K562 (cell line): ENCODE measurements at regions not wholly inside any gene's neighbourhood (a gene's known extent, or its start where the extent isn't known, plus 50 kb on each side); places are given as distances from the start of the nearest gene placed in this dataset.

Experiments used
- ATAC-seq: fragments of 200-7000 bp; cut with Tn5 transposase; 3 replicates; pipeline ENCODE4 v1.9.1; 2020; ENCODE audit warnings: moderate library complexity
- BruUV-seq: library from RNA; stranded (reverse); fragments of 400-500 nt; replicated peaks from 2 replicates; lab custom pipeline; 2021; lab: Mats Ljungman, UMichigan
- CTCF ChIA-PET: fragments of 300-600 bp; formaldehyde crosslinking; extraction: SDS; loops from one replicate; lab custom pipeline; 2021; ENCODE audit warnings: low intra/inter-chr PET ratio; lab: Yijun Ruan, JAX
- POLR2A ChIA-PET: fragments of 300-600, 350-650 bp; sonication (Branson Sonifier 250); formaldehyde crosslinking; extraction: SDS; loops from one replicate; lab custom pipeline; 2021; ENCODE audit warnings: antibody characterized with exemption, inconsistent platforms; lab: Yijun Ruan, JAX
- DNase-seq, 4 experiments: peaks; one replicate each; pipeline versions ENCODE4 v3.0.0 to v3.0.0-alpha.2; 2011 to 2018; ENCODE audit warnings: low spot score in 3 of 4, mixed read lengths in 3 of 4; ENCODE audit errors: extremely low read depth in 1 of 4
- FAIRE-seq: peaks from 2 replicates; lab custom pipeline; 2011; peaks lifted over from hg19 to GRCh38; lab: Jason Lieb, UNC
- H2AFZ ChIP-seq: 2 replicates; pipeline ENCODE4 v1.6.0; 2011; ENCODE audit warnings: low read depth, low read length, control low read depth, inconsistent platforms
- H3K27ac ChIP-seq: fragments of 200-600 bp; 3 replicates; pipeline ENCODE4 v1.8.0; 2011; ENCODE audit warnings: low read depth, mild to moderate bottlenecking, control low read depth, inconsistent platforms, low read length, moderate library complexity, mixed read lengths; ENCODE audit errors: extremely low read depth
- H3K27me3 ChIP-seq, 2 experiments: fragments of 300-600 bp in 1 of 2; 2 replicates in 1 of 2; 3 replicates in 1 of 2; pipeline versions ENCODE4 v1.6.0 to v1.8.0; 2011; ENCODE audit warnings: inconsistent platforms in 2 of 2, low read length in 2 of 2, mild to moderate bottlenecking in 1 of 2, mixed read lengths in 1 of 2, moderate library complexity in 1 of 2; ENCODE audit not compliant: control insufficient read depth in 2 of 2, insufficient read depth in 2 of 2
- H3K36me3 ChIP-seq: fragments of 300-600 bp; 3 replicates; pipeline ENCODE4 v1.8.0; 2011; ENCODE audit warnings: mild to moderate bottlenecking, low read length, inconsistent platforms; ENCODE audit not compliant: control insufficient read depth, insufficient read depth
- H3K4me1 ChIP-seq, 2 experiments: fragments of 200-600 bp in 1 of 2; replicated peaks in 1 of 2; 2 replicates in 1 of 2; 3 replicates in 1 of 2; pipeline versions ENCODE4 v1.5.1 to v1.8.0; 2011; ENCODE audit warnings: inconsistent platforms in 2 of 2, low read length in 2 of 2, mild to moderate bottlenecking in 1 of 2, mixed read lengths in 1 of 2, moderate library complexity in 1 of 2; ENCODE audit not compliant: control insufficient read depth in 2 of 2, insufficient read depth in 2 of 2
- H3K4me2 ChIP-seq: 2 replicates; pipeline ENCODE4 v1.6.1; 2011; ENCODE audit warnings: low read length, control low read depth, inconsistent platforms, mixed read lengths; ENCODE audit not compliant: insufficient read depth
- H3K4me3 ChIP-seq: fragments of 200-600 bp; sonication (generic), shearing (Covaris generic); 2 replicates; pipeline ENCODE4 v1.5.1; 2016; ENCODE audit warnings: control low read depth, inconsistent platforms
- H3K79me2 ChIP-seq: fragments of 200-600 bp; 3 replicates; pipeline ENCODE4 v1.8.0; 2011; ENCODE audit warnings: low read length, inconsistent platforms; ENCODE audit not compliant: control insufficient read depth, insufficient read depth
- H3K9ac ChIP-seq, 2 experiments: 2 replicates each; pipeline versions ENCODE4 v1.6.0 to v1.6.1; 2011; ENCODE audit warnings: low read depth in 2 of 2, low read length in 2 of 2, control low read depth in 1 of 2, inconsistent platforms in 1 of 2, mild to moderate bottlenecking in 1 of 2, mixed read lengths in 1 of 2; ENCODE audit not compliant: insufficient read depth in 1 of 2
- H3K9me1 ChIP-seq: one replicate; pipeline ENCODE4 v1.6.0; 2011; ENCODE audit warnings: inconsistent platforms, mild to moderate bottlenecking, low read length, moderate library complexity; ENCODE audit not compliant: control insufficient read depth, insufficient read depth
- H3K9me3 ChIP-seq: replicated peaks from 2 replicates; pipeline ENCODE4 v1.5.1; 2011; ENCODE audit warnings: low read depth, low read length, inconsistent platforms; ENCODE audit not compliant: control insufficient read depth, insufficient read depth
- H4K20me1 ChIP-seq: replicated peaks from 2 replicates; pipeline ENCODE4 v1.6.1; 2011; ENCODE audit warnings: low read length, inconsistent platforms, mixed read lengths; ENCODE audit not compliant: control insufficient read depth, insufficient read depth
- BRF2 ChIP-seq: IDR thresholded peaks from 3 replicates; pipeline ENCODE4 v1.6.1; 2011; ENCODE audit warnings: borderline replicate concordance, mild to moderate bottlenecking; ENCODE audit not compliant: insufficient read length, insufficient read depth
- CEBPB ChIP-seq: fragments of 450-650 bp; IDR thresholded peaks from 2 replicates; pipeline ENCODE4 v1.6.1; 2016; ENCODE audit warnings: missing genetic modification characterization, missing compliant biosample characterization
- COPS2 ChIP-seq: fragments of 450-650 bp; conservative IDR thresholded peaks from 2 replicates; pipeline ENCODE4 v1.6.1; 2016; ENCODE audit warnings: mild to moderate bottlenecking, moderate library complexity
- E2F1 ChIP-seq: sonication (generic); formaldehyde crosslinking; IDR thresholded peaks from 2 replicates; pipeline ENCODE4 v1.8.1; 2023; ENCODE audit warnings: mild to moderate bottlenecking, missing genetic modification reagents, moderate library complexity
- EZH2 ChIP-seq: IDR thresholded peaks from 2 replicates; pipeline ENCODE4 v1.6.1; 2012; ENCODE audit warnings: low read depth, mild to moderate bottlenecking, inconsistent platforms, low read length, borderline replicate concordance
- NCOA1 ChIP-seq: fragments of 450-650 bp; IDR thresholded peaks from 2 replicates; pipeline ENCODE4 v1.6.1; 2016; ENCODE audit warnings: low read depth
- POU5F1 ChIP-seq: fragments of 150-350 bp; IDR thresholded peaks from 2 replicates; pipeline ENCODE4 v1.6.1; 2014; ENCODE audit warnings: borderline replicate concordance, low read length, low read depth, mild to moderate bottlenecking; ENCODE audit not compliant: partially characterized antibody
- SLC30A9 ChIP-seq: fragments of 250-450 bp; sonication (Bioruptor Pico); IDR thresholded peaks from 2 replicates; pipeline ENCODE4 v1.8.0; 2022; ENCODE audit warnings: mild to moderate bottlenecking, moderate library complexity
- SPI1 ChIP-seq: IDR thresholded peaks from 2 replicates; pipeline ENCODE4 v1.6.1; 2011; ENCODE audit warnings: low read depth, low read length, control low read depth, borderline replicate concordance
- SREBF2 ChIP-seq: sonication (generic); formaldehyde crosslinking; IDR thresholded peaks from 2 replicates; pipeline ENCODE4 v1.4.0; 2020; ENCODE audit warnings: mild to moderate bottlenecking, missing genetic modification reagents
- ZNF766 ChIP-seq: fragments of 200-800 bp; sonication (Bioruptor generic); conservative IDR thresholded peaks from 2 replicates; pipeline ENCODE4 v1.6.1; 2016; ENCODE audit warnings: missing genetic modification characterization, missing compliant biosample characterization
- whole genome bisulfite sequencing: fragments of 100-300 bp; shearing (Covaris generic); methylation state at CpG from one replicate; pipeline ENCODE4 v1.1.6; 2016; ENCODE audit warnings: low coverage, mixed read lengths; ENCODE audit not compliant: insufficient coverage; ENCODE audit errors: missing lambda C conversion rate; 5-methylcytosine and 5-hydroxymethylcytosine counted together
- in situ Hi-C: fragments of 300-500 bp; cut with MboI; formaldehyde crosslinking; loops from 4 replicates; pipeline ENCODE4 v1.15.0; 2018; ENCODE audit warnings: inconsistent platforms, mixed read lengths
- intact Hi-C: fragments of 100-400 bp; cut with micrococcal nuclease; formaldehyde crosslinking; loops from 2 replicates; pipeline ENCODE4 v1.14.2; 2022

GRCh38 chr7:155231241-155231800, 66.4 kb upstream of the INSIG1 start:
- TF ChIP-seq COPS2 (no peak), EZH2 (peak; percentile 93; the same call in 1 of the 2 replicates)
- Histone ChIP-seq H4K20me1 (peaks cover 23% of the 10 kb centered on the region), H3K4me2 (no peak overlapping the region), H3K4me3 (no peak overlapping the region), H3K36me3 (no peaks in the 10 kb centered on the region), H3K4me1 (peaks cover 0 to 21% of the 10 kb centered on the region in 2 experiments; a peak in 2 of 5 replicates), H3K27ac (no peak overlapping the region), H3K27me3 (peaks cover 95 to 100% of the 10 kb centered on the region in 2 experiments), H2AFZ (no peak overlapping the region), H3K9me1 (no peaks in the 10 kb centered on the region), H3K9ac (no peak overlapping the region), H3K9me3 (no peaks in the 10 kb centered on the region), H3K79me2 (no peaks in the 10 kb centered on the region)
- ChIA-PET CTCF (no interaction called here), POLR2A (interaction anchor here (1.0 to 1.3 kb wide), 2 partner anchors 9 to 10 kb away, joined by 3 to 5 read pairs; no protein-coding TSS in a partner anchor)
- FAIRE-seq = no peak
- in situ Hi-C loops = no loop called here
- WGBS = 8% methylated on average over 25 of the region's 25 CpGs
- intact Hi-C loops = no loop called here
- no peak for DNase-seq
- BruUV-seq = no TSS peak
- ATAC-seq = no peak

- TF ChIP-seq BRF2 (no peak), ZNF766 (CRISPR knock-in tag) (no peak), E2F1 (no peak), CEBPB (no peak), SREBF2 (CRISPR knock-in tag) (no peak), NCOA1 (no peak), POU5F1 (no peak), SLC30A9 (no peak), SPI1 (no peak)
- FAIRE-seq = no peak
- Histone ChIP-seq H3K4me1 (peaks cover 0 to 19% of the 10 kb centered on the region in 2 experiments; a peak in 2 of 5 replicates), H3K9me1 (no peaks in the 10 kb centered on the region), H3K79me2 (no peaks in the 10 kb centered on the region), H4K20me1 (peaks cover 23% of the 10 kb centered on the region), H3K9ac (no peak overlapping the region), H3K27me3 (peaks cover 92 to 100% of the 10 kb centered on the region in 2 experiments), H3K9me3 (no peaks in the 10 kb centered on the region), H3K27ac (no peak overlapping the region), H2AFZ (no peak overlapping the region), H3K36me3 (no peaks in the 10 kb centered on the region), H3K4me3 (no peak overlapping the region), H3K4me2 (no peak overlapping the region)
- intact Hi-C loops = no loop called here
- DNase-seq = no peak
- no peak for ATAC-seq
- ChIA-PET CTCF (no interaction called here), POLR2A (interaction anchor here (0.6 to 3.8 kb wide), 4 partner anchors 9 to 87 kb away, joined by 3 to 16 read pairs (median 4); no protein-coding TSS in a partner anchor)
- no TSS peak for BruUV-seq
- in situ Hi-C loops = no loop called here
- 4% methylated on average over 12 of the region's 12 CpGs for WGBS
Measured at GRCh38 chr7:155231941-155232340, 65.7 kb upstream of the INSIG1 start.
